ENCODE measurements at regions not wholly inside any gene's neighbourhood (a gene's known extent, or its start where the extent isn't known, plus 50 kb on each side); places are given as distances from the start of the nearest gene placed in this dataset.

GRCh38 chr5:173472784-173473278 lies 143.6 kb downstream of the BOD1 start:
- H3K9me3 ChIP-seq (ENCODE audit: insufficient read depth, low read length), result no peaks in the 10 kb centered on the region
- no peak overlapping the region for H3K4me2 ChIP-seq (ENCODE audit: low read length)
- H3K79me2 ChIP-seq (ENCODE audit: low read length), result no peaks in the 10 kb centered on the region
- H3K27me3 ChIP-seq (ENCODE audit: low read depth, low read length), result peaks cover 19% of the 10 kb centered on the region; the same call in 1 of the 2 replicates
- no peak overlapping the region for H2AFZ ChIP-seq (ENCODE audit: low read depth, low read length)
- H4K20me1 ChIP-seq (ENCODE audit: insufficient read depth, low read length), result no peaks in the 10 kb centered on the region
- no peaks in the 10 kb centered on the region for H3K36me3 ChIP-seq (replicated peaks; ENCODE audit: low read depth, low read length)
- no peak overlapping the region for H3K4me3 ChIP-seq (ENCODE audit: low read length)
- no peak for TF ChIP-seq EZH2phosphoT487 (IDR thresholded peaks at IDR 0.05; ENCODE audit: low read depth)
- no peak overlapping the region for H3K27ac ChIP-seq (ENCODE audit: low read length)
- H3K9ac ChIP-seq (ENCODE audit: low read length), result no peak overlapping the region
- H3K4me1 ChIP-seq (ENCODE audit: low read length), result no peaks in the 10 kb centered on the region

DNA sequence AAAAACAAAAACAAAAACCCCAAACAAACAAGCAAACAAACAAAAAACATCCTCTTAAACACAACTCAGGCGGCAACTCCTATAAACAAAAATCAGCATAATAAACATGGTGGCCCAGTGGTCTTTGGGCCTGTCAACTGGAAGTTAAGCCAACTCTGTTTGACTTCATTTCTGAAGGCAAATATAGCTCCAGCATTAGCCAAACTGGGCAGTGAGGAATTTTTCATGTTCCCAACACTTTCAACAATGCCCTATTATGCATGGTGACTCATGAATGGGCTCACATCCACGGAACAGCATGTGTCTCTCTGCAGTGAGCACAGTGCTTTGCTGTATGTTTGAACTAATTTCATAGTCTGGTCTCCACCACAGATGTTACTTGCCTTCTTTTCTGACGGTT lies 143.9 kb upstream of the STC2 start:
- no peaks in the 10 kb centered on the region for H3K79me2 ChIP-seq (ENCODE audit: low read length)
- no peak overlapping the region for H3K4me3 ChIP-seq (ENCODE audit: low read length)
- no peak overlapping the region for H3K9ac ChIP-seq (ENCODE audit: low read length)
- no peaks in the 10 kb centered on the region for H3K36me3 ChIP-seq (replicated peaks; ENCODE audit: low read depth, low read length)
- no peak overlapping the region for H3K4me2 ChIP-seq (ENCODE audit: low read length)
- no peaks in the 10 kb centered on the region for H4K20me1 ChIP-seq (ENCODE audit: insufficient read depth, low read length)
- H3K27ac ChIP-seq (ENCODE audit: low read length), result no peak overlapping the region
- TF ChIP-seq CTCF (IDR thresholded peaks at IDR 0.05; ENCODE audit: low read depth, low read length) (no peak), EZH2phosphoT487 (IDR thresholded peaks at IDR 0.05; ENCODE audit: low read depth) (no peak)
- H2AFZ ChIP-seq (ENCODE audit: low read depth, low read length), result no peak overlapping the region
- H3K9me3 ChIP-seq (ENCODE audit: insufficient read depth, low read length), result no peaks in the 10 kb centered on the region
- H3K27me3 ChIP-seq (ENCODE audit: low read depth, low read length), result peaks cover 25% of the 10 kb centered on the region; the same call in 1 of the 2 replicates
- H3K4me1 ChIP-seq (ENCODE audit: low read length), result no peaks in the 10 kb centered on the region

DNA sequence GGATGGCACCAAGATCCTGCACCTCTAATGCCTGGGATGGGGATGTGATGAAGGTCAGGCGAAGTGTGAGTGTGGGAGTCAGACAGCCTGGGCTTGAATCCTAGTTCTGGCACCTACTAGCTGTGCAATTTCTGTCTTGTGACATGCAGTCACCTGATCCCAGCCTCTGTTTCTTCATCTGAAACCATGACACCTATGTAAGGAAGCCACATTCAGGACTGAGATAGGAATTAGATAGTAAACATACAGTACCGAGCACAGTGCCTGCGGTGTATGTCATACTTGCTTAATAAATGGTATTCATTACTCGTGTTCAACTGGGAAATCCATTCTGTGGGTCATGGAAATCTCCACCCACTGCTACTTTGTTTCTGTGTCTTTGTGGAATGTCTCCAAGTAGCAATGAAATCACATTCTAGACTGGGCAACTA lies 140.6 kb upstream of the STC2 start:
- H3K4me3 ChIP-seq (ENCODE audit: low read length), result no peak overlapping the region
- no peaks in the 10 kb centered on the region for H3K9me3 ChIP-seq (ENCODE audit: insufficient read depth, low read length)
- no peaks in the 10 kb centered on the region for H3K36me3 ChIP-seq (replicated peaks; ENCODE audit: low read depth, low read length)
- no peaks in the 10 kb centered on the region for H4K20me1 ChIP-seq (ENCODE audit: insufficient read depth, low read length)
- H3K79me2 ChIP-seq (ENCODE audit: low read length), result no peaks in the 10 kb centered on the region
- no peak overlapping the region for H3K27ac ChIP-seq (ENCODE audit: low read length)
- peaks cover 34% of the 10 kb centered on the region for H3K27me3 ChIP-seq (ENCODE audit: low read depth, low read length)
- H2AFZ ChIP-seq (ENCODE audit: low read depth, low read length), result no peak overlapping the region
- no peak for TF ChIP-seq CTCF (IDR thresholded peaks at IDR 0.05; ENCODE audit: low read depth, low read length)
- no peak for TF ChIP-seq EZH2phosphoT487 (IDR thresholded peaks at IDR 0.05; ENCODE audit: low read depth)
- no peak overlapping the region for H3K4me2 ChIP-seq (ENCODE audit: low read length)
- H3K4me1 ChIP-seq (ENCODE audit: low read length), result no peaks in the 10 kb centered on the region
- H3K9ac ChIP-seq (ENCODE audit: low read length), result no peak overlapping the region

GRCh38 chr5:173466227-173466626 lies 138.0 kb upstream of the STC2 start:
- no peak overlapping the region for H2AFZ ChIP-seq (ENCODE audit: low read depth, low read length)
- no peaks in the 10 kb centered on the region for H3K79me2 ChIP-seq (ENCODE audit: low read length)
- H3K9me3 ChIP-seq (ENCODE audit: insufficient read depth, low read length), result no peaks in the 10 kb centered on the region
- H3K4me3 ChIP-seq (ENCODE audit: low read length), result no peak overlapping the region
- H4K20me1 ChIP-seq (ENCODE audit: insufficient read depth, low read length), result no peaks in the 10 kb centered on the region
- no peak overlapping the region for H3K27ac ChIP-seq (ENCODE audit: low read length)
- no peak overlapping the region for H3K4me2 ChIP-seq (ENCODE audit: low read length)
- H3K36me3 ChIP-seq (replicated peaks; ENCODE audit: low read depth, low read length), result no peaks in the 10 kb centered on the region
- no peak overlapping the region for H3K9ac ChIP-seq (ENCODE audit: low read length)
- no peak for TF ChIP-seq CTCF (IDR thresholded peaks at IDR 0.05; ENCODE audit: low read depth, low read length)
- TF ChIP-seq EZH2phosphoT487 (IDR thresholded peaks at IDR 0.05; ENCODE audit: low read depth), result no peak
- H3K4me1 ChIP-seq (ENCODE audit: low read length), result no peaks in the 10 kb centered on the region
- peaks cover 35% of the 10 kb centered on the region for H3K27me3 ChIP-seq (ENCODE audit: low read depth, low read length)
